ENCODE measurements at regions not wholly inside any gene's neighbourhood (a gene's known extent, or its start where the extent isn't known, plus 50 kb on each side); places are given as distances from the start of the nearest gene placed in this dataset.

DNA sequence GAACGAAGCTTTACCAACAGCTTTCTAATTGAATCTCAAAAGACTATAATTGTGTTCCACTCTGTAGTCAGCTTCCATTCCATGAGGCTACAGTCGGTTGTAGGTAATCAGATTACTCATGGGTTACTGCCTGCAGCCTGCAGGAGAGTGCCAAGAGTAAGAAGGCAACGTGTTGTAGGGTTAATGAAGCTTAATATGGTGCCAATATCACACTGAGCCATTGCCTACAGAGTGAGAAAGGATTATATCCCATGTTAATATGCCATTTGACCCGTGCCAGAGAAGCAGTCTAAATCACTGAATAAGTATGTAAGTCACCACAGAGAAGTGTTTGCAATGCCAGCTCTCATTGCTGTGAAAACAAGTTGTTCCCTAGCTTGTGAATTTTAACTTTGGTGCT, 734.5 kb upstream of the ACVR2A start:
- Histone ChIP-seq H3K27me3 (no peaks in the 10 kb centered on the region), H3K4me1 (replicated peaks in 1 of 2) (no peaks in the 10 kb centered on the region), H3K36me3 (replicated peaks in 1 of 2) (no peaks in the 10 kb centered on the region), H3K9me3 (replicated peaks in 1 of 3) (no peaks in the 10 kb centered on the region), H3K27ac (no peak overlapping the region), H3K4me3 (no peak overlapping the region)
- no peak for TF ChIP-seq CTCF (IDR thresholded peaks at IDR 0.05)
- no peak for TF ChIP-seq POLR2A (IDR thresholded peaks at IDR 0.05)
- intact Hi-C loops (cut with DNase I) = no loop called here
- WGBS, 4 donors = 47 to 53% (median 52%) methylated on average over 4 of the region's 4 CpGs
- no peak for DNase-seq

- no peak overlapping the region for H3K27ac ChIP-seq
- DNase-seq = no peak
- H3K4me3 ChIP-seq = no peak overlapping the region
- WGBS, 4 donors = 42 to 69% (median 63%) methylated on average over 2 of the region's 2 CpGs
- H3K36me3 ChIP-seq (replicated peaks in 1 of 2) = no peaks in the 10 kb centered on the region
- no peaks in the 10 kb centered on the region for H3K27me3 ChIP-seq
- H3K9me3 ChIP-seq (replicated peaks in 1 of 3) = no peaks in the 10 kb centered on the region
- no peaks in the 10 kb centered on the region for H3K4me1 ChIP-seq (replicated peaks in 1 of 2)
- no peak for TF ChIP-seq CTCF (IDR thresholded peaks at IDR 0.05)
- intact Hi-C loops (cut with DNase I) = no loop called here
Observed at GRCh38 chr2:147109291-147109690, 735.5 kb upstream of the ACVR2A start.

DNA sequence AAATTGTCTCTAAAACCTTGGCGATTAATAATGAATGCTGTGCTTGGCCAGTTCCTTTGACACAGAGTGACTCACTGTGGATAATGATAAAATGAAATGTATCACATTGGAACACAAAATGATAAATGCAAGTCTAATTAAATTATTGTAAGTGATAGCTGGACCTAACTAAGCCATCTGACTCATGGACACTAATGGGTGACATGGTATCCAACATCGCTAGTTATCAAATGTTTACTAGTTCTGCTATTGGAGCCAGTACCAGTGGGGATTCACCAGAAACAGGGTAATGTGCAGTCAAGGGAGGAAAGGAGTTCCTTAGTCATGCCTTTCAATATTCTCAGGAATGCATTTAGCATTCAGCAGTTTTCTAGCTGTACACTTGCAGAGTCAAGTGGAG, 736.3 kb upstream of the ACVR2A start:
- Histone ChIP-seq H3K36me3 (replicated peaks in 1 of 2) (no peaks in the 10 kb centered on the region), H3K4me3 (no peak overlapping the region), H3K4me1 (replicated peaks in 1 of 2) (no peaks in the 10 kb centered on the region), H3K9me3 (replicated peaks in 1 of 3) (no peaks in the 10 kb centered on the region), H3K27me3 (no peaks in the 10 kb centered on the region), H3K27ac (no peak overlapping the region)
- TF ChIP-seq POLR2A (IDR thresholded peaks at IDR 0.05) = no peak
- no peak for TF ChIP-seq CTCF (IDR thresholded peaks at IDR 0.05)
- no peak for DNase-seq
- WGBS, 4 donors = 76 to 86% (median 84%) methylated on average over 2 of the region's 2 CpGs
- intact Hi-C loops (cut with DNase I) = no loop called here

DNA sequence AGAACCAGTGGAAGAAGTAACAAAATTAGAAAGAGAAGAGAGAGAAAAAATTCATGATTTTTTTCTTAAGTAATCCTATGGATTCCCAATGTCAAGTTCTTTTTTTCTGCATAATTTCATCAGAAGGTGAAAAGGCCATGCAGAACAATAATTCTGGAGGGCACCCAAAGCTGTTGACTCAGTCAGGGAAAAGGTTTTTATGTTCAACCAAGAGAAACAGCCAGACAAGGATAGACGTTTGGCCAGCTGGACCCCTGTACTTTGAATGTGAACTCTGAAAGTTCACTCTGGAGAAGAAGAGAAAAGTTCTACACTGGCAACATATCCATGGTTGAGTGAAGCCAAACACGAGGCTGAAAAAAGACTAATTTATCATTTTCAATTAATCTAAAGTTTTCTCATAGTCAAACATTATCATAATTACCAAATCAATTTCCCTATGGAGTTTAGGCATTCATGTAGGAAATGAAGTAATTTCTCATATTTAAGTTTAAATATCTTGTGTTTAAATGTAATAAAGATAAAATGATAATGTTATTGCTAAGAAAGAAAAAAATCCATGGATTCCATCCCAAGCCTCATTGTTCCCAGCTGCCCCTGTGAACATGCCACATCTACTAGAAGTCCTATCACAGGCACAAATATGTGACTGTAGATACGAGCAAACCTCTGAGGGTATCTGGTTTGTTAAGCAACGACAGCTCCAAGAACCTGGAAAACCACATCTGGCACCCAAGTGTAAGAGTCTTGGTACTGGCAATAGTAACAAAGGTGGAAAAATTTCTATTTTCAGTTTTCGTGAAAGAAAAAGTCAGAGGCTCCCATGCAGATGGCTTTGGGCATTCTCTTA, 742.7 kb upstream of the ACVR2A start:
- no peak for DNase-seq
- H3K9me3 ChIP-seq (replicated peaks in 1 of 3) = no peaks in the 10 kb centered on the region
- no peak overlapping the region for H3K27ac ChIP-seq
- H3K27me3 ChIP-seq = no peaks in the 10 kb centered on the region
- intact Hi-C loops (cut with DNase I) = no loop called here
- no peak overlapping the region for H3K4me3 ChIP-seq
- no peaks in the 10 kb centered on the region for H3K4me1 ChIP-seq (replicated peaks in 1 of 2)
- TF ChIP-seq POLR2A (IDR thresholded peaks at IDR 0.05) = no peak
- TF ChIP-seq CTCF (IDR thresholded peaks at IDR 0.05) = no peak
- 57 to 69% (median 64%) methylated on average over 5 of the region's 5 CpGs for WGBS, 4 donors
- no peaks in the 10 kb centered on the region for H3K36me3 ChIP-seq (replicated peaks in 1 of 2)
